ENCODE measurements at regions not wholly inside any gene's neighbourhood (a gene's known extent, or its start where the extent isn't known, plus 50 kb on each side); places are given as distances from the start of the nearest gene placed in this dataset.

DNA sequence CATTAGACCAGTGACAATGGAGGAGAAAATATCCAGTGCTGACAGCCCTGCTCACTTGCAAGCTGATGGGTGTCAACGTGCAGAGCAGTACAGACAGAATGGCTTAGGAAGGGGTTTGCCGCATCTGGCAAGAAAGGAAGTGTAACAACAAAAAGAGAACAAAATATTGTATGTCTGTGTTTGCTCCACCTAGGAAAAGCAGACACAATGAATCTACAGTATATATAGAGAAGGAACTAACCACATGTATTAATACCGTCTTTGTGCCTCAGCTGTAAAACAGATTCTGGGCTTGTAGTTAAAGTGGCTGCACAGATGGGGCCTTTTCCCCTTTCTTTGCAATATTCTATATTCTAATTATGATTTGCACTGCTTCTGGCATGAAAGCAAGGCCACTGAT is 281.1 kb upstream of the MEOX2 start:
- H3K27ac ChIP-seq = no peak overlapping the region
- no peaks in the 10 kb centered on the region for H3K36me3 ChIP-seq
- H3K9me3 ChIP-seq (ENCODE audit: low read depth) = no peaks in the 10 kb centered on the region
- peaks cover 4% of the 10 kb centered on the region for H3K4me1 ChIP-seq (ENCODE audit: low read depth)
- TF ChIP-seq, protein P1, sequence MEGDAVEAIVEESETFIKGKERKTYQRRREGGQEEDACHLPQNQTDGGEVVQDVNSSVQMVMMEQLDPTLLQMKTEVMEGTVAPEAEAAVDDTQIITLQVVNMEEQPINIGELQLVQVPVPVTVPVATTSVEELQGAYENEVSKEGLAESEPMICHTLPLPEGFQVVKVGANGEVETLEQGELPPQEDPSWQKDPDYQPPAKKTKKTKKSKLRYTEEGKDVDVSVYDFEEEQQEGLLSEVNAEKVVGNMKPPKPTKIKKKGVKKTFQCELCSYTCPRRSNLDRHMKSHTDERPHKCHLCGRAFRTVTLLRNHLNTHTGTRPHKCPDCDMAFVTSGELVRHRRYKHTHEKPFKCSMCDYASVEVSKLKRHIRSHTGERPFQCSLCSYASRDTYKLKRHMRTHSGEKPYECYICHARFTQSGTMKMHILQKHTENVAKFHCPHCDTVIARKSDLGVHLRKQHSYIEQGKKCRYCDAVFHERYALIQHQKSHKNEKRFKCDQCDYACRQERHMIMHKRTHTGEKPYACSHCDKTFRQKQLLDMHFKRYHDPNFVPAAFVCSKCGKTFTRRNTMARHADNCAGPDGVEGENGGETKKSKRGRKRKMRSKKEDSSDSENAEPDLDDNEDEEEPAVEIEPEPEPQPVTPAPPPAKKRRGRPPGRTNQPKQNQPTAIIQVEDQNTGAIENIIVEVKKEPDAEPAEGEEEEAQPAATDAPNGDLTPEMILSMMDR (IDR thresholded peaks at IDR 0.05; ENCODE audit: low read depth, low read length) = no peak
- DNase-seq (ENCODE audit: low read depth in 1 of 2, low spot score in 1 of 2) = no peak
- H3K27me3 ChIP-seq = no peaks in the 10 kb centered on the region
- no peak overlapping the region for H3K4me3 ChIP-seq

DNA sequence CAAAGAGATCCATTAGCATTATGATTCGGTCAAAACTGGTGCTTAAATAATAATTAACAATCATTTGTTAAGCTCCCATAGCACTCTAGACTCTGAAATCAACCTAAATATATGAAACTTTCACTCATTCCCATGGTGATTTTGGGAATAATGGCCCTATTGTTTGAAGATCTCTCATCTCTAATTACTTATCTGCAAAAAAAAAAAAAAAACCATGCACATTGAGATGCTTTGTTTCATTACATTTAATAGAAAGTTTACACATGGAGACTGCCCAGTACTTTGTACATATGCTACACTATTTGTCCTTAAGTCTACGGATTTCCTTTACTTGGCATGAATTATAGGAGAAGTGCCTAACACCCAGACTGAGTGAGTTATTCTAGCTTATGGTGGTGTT is 280.6 kb upstream of the MEOX2 start:
- Histone ChIP-seq H3K27me3 (no peaks in the 10 kb centered on the region), H3K4me3 (no peak overlapping the region), H3K9me3 (ENCODE audit: low read depth) (no peaks in the 10 kb centered on the region), H3K4me1 (ENCODE audit: low read depth) (peaks cover 4% of the 10 kb centered on the region), H3K27ac (no peak overlapping the region), H3K36me3 (no peaks in the 10 kb centered on the region)
- DNase-seq (ENCODE audit: low read depth in 1 of 2, low spot score in 1 of 2) = no peak
- TF ChIP-seq, protein P1 (IDR thresholded peaks at IDR 0.05; ENCODE audit: low read depth, low read length) = no peak

DNA sequence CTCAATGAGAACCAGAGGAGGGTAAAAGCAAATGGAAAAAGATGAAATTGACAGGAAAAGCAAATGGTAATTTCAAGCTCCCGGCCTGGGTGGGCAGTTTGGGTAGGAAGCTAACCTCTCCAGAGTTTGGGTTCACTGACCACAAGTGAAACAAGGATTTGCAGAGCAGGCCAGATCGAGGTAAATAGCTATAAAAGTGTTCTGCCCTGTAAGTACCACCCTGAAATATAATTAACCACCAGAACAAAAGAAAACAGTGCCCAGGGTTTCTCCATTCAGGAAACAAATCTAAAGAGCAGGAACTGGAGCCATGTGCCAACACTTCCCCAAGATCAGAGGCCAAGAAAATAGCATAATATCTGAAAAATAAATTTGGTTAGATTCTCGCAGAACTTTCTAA is 276.7 kb upstream of the MEOX2 start:
- TF ChIP-seq, protein P1 (IDR thresholded peaks at IDR 0.05; ENCODE audit: low read depth, low read length) = no peak
- no peaks in the 10 kb centered on the region for H3K27me3 ChIP-seq
- H3K36me3 ChIP-seq = no peaks in the 10 kb centered on the region
- no peak overlapping the region for H3K4me3 ChIP-seq
- no peak overlapping the region for H3K27ac ChIP-seq
- H3K4me1 ChIP-seq (ENCODE audit: low read depth) = peaks cover 4% of the 10 kb centered on the region
- no peaks in the 10 kb centered on the region for H3K9me3 ChIP-seq (ENCODE audit: low read depth)
- no peak for DNase-seq (ENCODE audit: low read depth in 1 of 2, low spot score in 1 of 2)

DNA sequence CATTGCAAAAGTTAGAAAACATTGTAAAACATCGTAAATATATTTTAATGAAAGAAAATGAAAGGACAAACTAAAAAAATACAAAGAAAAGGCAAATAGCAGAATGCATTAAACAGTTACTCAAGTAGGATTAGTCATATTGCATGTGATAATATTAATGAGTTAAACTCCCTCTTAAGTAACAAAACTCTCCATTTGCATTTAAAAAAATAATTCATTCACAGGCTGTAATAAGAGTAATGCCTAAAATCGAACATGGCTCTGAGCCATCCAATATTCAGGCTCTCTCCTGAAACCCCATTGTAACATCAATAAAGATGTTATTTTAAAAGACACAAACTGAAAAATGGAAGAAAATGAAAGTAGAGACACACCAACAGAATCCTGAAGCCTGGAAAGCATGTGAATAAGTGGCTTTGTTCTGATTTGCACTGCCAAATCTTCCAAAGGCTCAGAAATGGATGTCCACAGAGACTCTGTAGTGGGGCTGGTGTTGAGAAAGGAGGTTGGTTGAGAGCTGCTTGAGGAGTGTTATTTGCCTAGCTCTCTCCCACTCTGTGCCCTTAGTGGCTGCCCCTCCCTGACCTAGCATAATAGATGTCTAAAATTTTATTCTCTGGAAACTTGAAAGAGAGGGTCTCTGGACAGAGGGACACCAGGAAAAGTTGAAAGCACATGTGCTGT is 268.3 kb upstream of the MEOX2 start:
- H3K27me3 ChIP-seq = no peaks in the 10 kb centered on the region
- H3K9me3 ChIP-seq (ENCODE audit: low read depth) = no peaks in the 10 kb centered on the region
- no peak overlapping the region for H3K27ac ChIP-seq
- no peaks in the 10 kb centered on the region for H3K36me3 ChIP-seq
- TF ChIP-seq, protein P1 (IDR thresholded peaks at IDR 0.05; ENCODE audit: low read depth, low read length) = no peak
- no peaks in the 10 kb centered on the region for H3K4me1 ChIP-seq (ENCODE audit: low read depth)
- DNase-seq (ENCODE audit: low read depth in 1 of 2, low spot score in 1 of 2) = no peak
- H3K4me3 ChIP-seq = no peak overlapping the region

DNA sequence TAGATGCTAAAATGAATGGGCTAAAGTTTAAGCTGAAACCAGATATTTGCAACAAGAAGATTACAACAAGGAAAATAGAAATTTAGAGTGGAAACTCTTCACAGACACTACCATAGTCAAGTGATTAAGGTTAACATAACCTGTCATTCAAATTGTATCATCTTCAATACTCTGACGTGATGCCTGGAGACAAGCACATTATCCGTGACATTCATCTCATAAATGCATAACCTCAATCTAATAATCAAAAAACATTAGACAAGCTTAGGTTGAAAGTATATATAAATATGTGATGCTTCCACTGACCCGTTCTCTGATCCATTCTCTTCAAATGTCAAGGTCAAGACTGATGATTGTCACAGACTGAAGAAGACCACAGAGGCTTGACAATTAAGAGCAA is 263.8 kb upstream of the MEOX2 start:
- no peak for DNase-seq (ENCODE audit: low read depth in 1 of 2, low spot score in 1 of 2)
- no peaks in the 10 kb centered on the region for H3K9me3 ChIP-seq (ENCODE audit: low read depth)
- no peaks in the 10 kb centered on the region for H3K36me3 ChIP-seq
- no peaks in the 10 kb centered on the region for H3K27me3 ChIP-seq
- H3K27ac ChIP-seq = no peak overlapping the region
- no peak overlapping the region for H3K4me3 ChIP-seq
- TF ChIP-seq, protein P1 (IDR thresholded peaks at IDR 0.05; ENCODE audit: low read depth, low read length) = no peak
- no peaks in the 10 kb centered on the region for H3K4me1 ChIP-seq (ENCODE audit: low read depth)
